OCI-LY3 (cell line): ENCODE measurements at regions not wholly inside any gene's neighbourhood (a gene's known extent, or its start where the extent isn't known, plus 50 kb on each side); places are given as distances from the start of the nearest gene placed in this dataset.
A peak's percentile ranks its signal among the peaks of the same experiment; 100 is the strongest.

Source experiments
- H2AFZ ChIP-seq: fragments of 200-600, 300-600 bp; shearing (Covaris generic); 2 replicates; pipeline ENCODE4 v1.6.0; 2014; ENCODE audit warnings: antibody characterized with exemption, low read depth, low read length
- H3K27ac ChIP-seq: fragments of 200-600, 300-600 bp; sonication (generic); 2 replicates; pipeline ENCODE4 v1.5.1; 2014; ENCODE audit warnings: mild to moderate bottlenecking, low read length, moderate library complexity, mixed read lengths
- H3K27me3 ChIP-seq: fragments of 200-600, 300-600 bp; sonication (generic); 2 replicates; pipeline ENCODE4 v1.6.1; 2014; ENCODE audit warnings: low read depth, low read length, mixed read lengths
- H3K36me3 ChIP-seq: fragments of 200-600, 300-600 bp; sonication (generic); replicated peaks from 2 replicates; pipeline ENCODE3; 2014; ENCODE audit warnings: low read depth, low read length, mixed read lengths
- H3K4me1 ChIP-seq: fragments of 300-600, 200-600 bp; sonication (generic); 2 replicates; pipeline ENCODE4 v1.6.1; 2014; ENCODE audit warnings: low read length, mixed read lengths
- H3K4me2 ChIP-seq: fragments of 200-600, 300-600 bp; sonication (generic); 2 replicates; pipeline ENCODE4 v1.6.1; 2014; ENCODE audit warnings: low read length, mixed read lengths
- H3K4me3 ChIP-seq: fragments of 300-600, 200-600 bp; sonication (generic); 2 replicates; pipeline ENCODE4 v1.5.1; 2014; ENCODE audit warnings: antibody characterized with exemption, mild to moderate bottlenecking, low read length, moderate library complexity
- H3K79me2 ChIP-seq: fragments of 300-600, 200-600 bp; shearing (Covaris generic); 2 replicates; pipeline ENCODE4 v1.6.1; 2014; ENCODE audit warnings: mild to moderate bottlenecking, low read length, mixed read lengths
- H3K9ac ChIP-seq: fragments of 300-600, 200-600 bp; shearing (Covaris generic); 2 replicates; pipeline ENCODE4 v1.6.0; 2014; ENCODE audit warnings: mild to moderate bottlenecking, low read length, moderate library complexity
- H3K9me3 ChIP-seq: fragments of 200-600, 300-600 bp; shearing (Covaris generic); 2 replicates; pipeline ENCODE4 v1.6.1; 2014; ENCODE audit warnings: low read length, mixed read lengths; ENCODE audit not compliant: insufficient read depth
- H4K20me1 ChIP-seq: fragments of 200-600, 300-600 bp; sonication (generic); 2 replicates; pipeline ENCODE4 v1.6.1; 2016; ENCODE audit warnings: low read length, mixed read lengths; ENCODE audit not compliant: insufficient read depth
- CTCF ChIP-seq: fragments of 200-600, 300-600 bp; sonication (generic); IDR thresholded peaks from 2 replicates; pipeline ENCODE4 v1.5.1; 2014; ENCODE audit warnings: antibody characterized with exemption, low read length, low read depth
- EZH2phosphoT487 ChIP-seq: fragments of 200-600 bp; shearing (Covaris generic); IDR thresholded peaks from 2 replicates; pipeline ENCODE4 v1.6.1; 2018; ENCODE audit warnings: antibody characterized with exemption, mixed run types, low read depth

GRCh38 chr13:44275381-44275780 is 98.2 kb upstream of the SERP2 start:
- peaks cover 18% of the 10 kb centered on the region for H3K27me3 ChIP-seq
- H3K4me3 ChIP-seq, result no peak overlapping the region
- H2AFZ ChIP-seq, result peak overlapping the region; percentile 98; the same call in 1 of the 2 replicates
- no peak overlapping the region for H3K9ac ChIP-seq
- no peaks in the 10 kb centered on the region for H3K79me2 ChIP-seq
- no peaks in the 10 kb centered on the region; the same call in 1 of the 2 replicates for H3K9me3 ChIP-seq
- H4K20me1 ChIP-seq, result no peaks in the 10 kb centered on the region
- peaks cover 13% of the 10 kb centered on the region for H3K4me1 ChIP-seq
- no peak overlapping the region for H3K4me2 ChIP-seq
- H3K36me3 ChIP-seq, result no peaks in the 10 kb centered on the region
- TF ChIP-seq EZH2phosphoT487 (no peak), CTCF (no peak)
- H3K27ac ChIP-seq, result no peak overlapping the region

GRCh38 chr13:44276061-44276460 is 97.6 kb upstream of the SERP2 start:
- Histone ChIP-seq H3K4me3 (no peak overlapping the region), H3K79me2 (no peaks in the 10 kb centered on the region), H2AFZ (no peak overlapping the region), H3K4me2 (no peak overlapping the region), H3K9ac (no peak overlapping the region), H3K27ac (no peak overlapping the region), H4K20me1 (no peaks in the 10 kb centered on the region), H3K27me3 (peaks cover 24% of the 10 kb centered on the region), H3K9me3 (no peaks in the 10 kb centered on the region; the same call in 1 of the 2 replicates), H3K4me1 (peaks cover 13% of the 10 kb centered on the region), H3K36me3 (no peaks in the 10 kb centered on the region)
- TF ChIP-seq EZH2phosphoT487, result no peak
- no peak for TF ChIP-seq CTCF

GRCh38 chr13:44277459-44277858 is 96.2 kb upstream of the SERP2 start:
- Histone ChIP-seq H3K36me3 (no peaks in the 10 kb centered on the region), H3K4me1 (peaks cover 13% of the 10 kb centered on the region)

GRCh38 chr13:44278166-44278565 is 95.5 kb upstream of the SERP2 start:
- Histone ChIP-seq H3K27ac (no peak overlapping the region), H3K4me1 (peaks cover 13% of the 10 kb centered on the region)
- no peak for TF ChIP-seq CTCF
- TF ChIP-seq EZH2phosphoT487, result no peak

More at GRCh38 chr13:44277459-44277858, 96.2 kb upstream of the SERP2 start:
- TF ChIP-seq CTCF, result no peak
- no peak for TF ChIP-seq EZH2phosphoT487
- H3K9ac ChIP-seq, result no peak overlapping the region
- H3K9me3 ChIP-seq, result no peaks in the 10 kb centered on the region; the same call in 1 of the 2 replicates
- no peak overlapping the region for H3K4me2 ChIP-seq
- no peaks in the 10 kb centered on the region for H4K20me1 ChIP-seq
- no peak overlapping the region for H2AFZ ChIP-seq
- H3K4me3 ChIP-seq, result no peak overlapping the region
- peaks cover 38% of the 10 kb centered on the region for H3K27me3 ChIP-seq
- H3K27ac ChIP-seq, result no peak overlapping the region
- no peaks in the 10 kb centered on the region for H3K79me2 ChIP-seq

More at GRCh38 chr13:44278166-44278565, 95.5 kb upstream of the SERP2 start:
- peaks cover 44% of the 10 kb centered on the region for H3K27me3 ChIP-seq
- no peak overlapping the region for H3K4me2 ChIP-seq
- no peaks in the 10 kb centered on the region for H4K20me1 ChIP-seq
- no peak overlapping the region for H3K4me3 ChIP-seq
- H2AFZ ChIP-seq, result no peak overlapping the region
- no peaks in the 10 kb centered on the region; the same call in 1 of the 2 replicates for H3K9me3 ChIP-seq
- H3K79me2 ChIP-seq, result no peaks in the 10 kb centered on the region
- no peak overlapping the region for H3K9ac ChIP-seq
- no peaks in the 10 kb centered on the region for H3K36me3 ChIP-seq
